GM18870 (cell line): ENCODE measurements at regions not wholly inside any gene's neighbourhood (a gene's known extent, or its start where the extent isn't known, plus 50 kb on each side); places are given as distances from the start of the nearest gene placed in this dataset.

Experiments used
- ATAC-seq: cut with Tn5 transposase; IDR thresholded peaks from one replicate; pipeline ENCODE4 v1.9.1; 2021; ENCODE audit warnings: moderate library complexity; ENCODE audit not compliant: unreplicated experiment

GRCh38 chr6:74134327-74134726 lies 438.3 kb downstream of the CD109 start:
- ATAC-seq = no peak

- no peak for ATAC-seq
Observed at GRCh38 chr6:74133073-74133472, 437.1 kb downstream of the CD109 start.

GRCh38 chr6:74130641-74131040 lies 434.6 kb downstream of the CD109 start:
- no peak for ATAC-seq

GRCh38 chr6:74128536-74128935 lies 432.5 kb downstream of the CD109 start:
- ATAC-seq = no peak

- no peak for ATAC-seq
Observed at GRCh38 chr6:74117113-74117512, 421.1 kb downstream of the CD109 start.

- ATAC-seq = no peak
Observed at GRCh38 chr6:74115674-74116073, 419.7 kb downstream of the CD109 start.

- ATAC-seq = peak; percentile 68
Observed at GRCh38 chr6:74114428-74114827, 418.4 kb downstream of the CD109 start.

GRCh38 chr6:74113901-74114300 lies 417.9 kb downstream of the CD109 start:
- ATAC-seq = no peak

GRCh38 chr6:74103417-74103816 lies 407.4 kb downstream of the CD109 start:
- ATAC-seq = no peak

GRCh38 chr6:74100719-74101287 lies 404.8 kb downstream of the CD109 start:
- no peak for ATAC-seq

GRCh38 chr6:74096329-74096728 lies 400.3 kb downstream of the CD109 start:
- no peak for ATAC-seq

GRCh38 chr6:74093361-74093760 lies 397.4 kb downstream of the CD109 start:
- no peak for ATAC-seq

GRCh38 chr6:74091794-74092157 lies 395.8 kb downstream of the CD109 start:
- no peak for ATAC-seq

GRCh38 chr6:74091136-74091793 lies 395.3 kb downstream of the CD109 start:
- ATAC-seq = peak; percentile 51

- no peak for ATAC-seq
Observed at GRCh38 chr6:74087899-74088298, 391.9 kb downstream of the CD109 start.

- no peak for ATAC-seq
Observed at GRCh38 chr6:74075896-74076295, 379.9 kb downstream of the CD109 start.

- no peak for ATAC-seq
Observed at GRCh38 chr6:74075323-74075722, 379.3 kb downstream of the CD109 start.

- no peak for ATAC-seq
Observed at GRCh38 chr6:74074645-74075044, 378.6 kb downstream of the CD109 start.

GRCh38 chr6:74073999-74074398 lies 378.0 kb downstream of the CD109 start:
- no peak for ATAC-seq

- no peak for ATAC-seq
Observed at GRCh38 chr6:74073429-74073828, 377.4 kb downstream of the CD109 start.

GRCh38 chr6:74071214-74071613 lies 375.2 kb downstream of the CD109 start:
- ATAC-seq = no peak

- ATAC-seq = no peak
Observed at GRCh38 chr6:74070711-74071110, 374.7 kb downstream of the CD109 start.

- ATAC-seq = no peak
Observed at GRCh38 chr6:74070091-74070490, 374.1 kb downstream of the CD109 start.
